H1 (cell line): ENCODE measurements at regions not wholly inside any gene's neighbourhood (a gene's known extent, or its start where the extent isn't known, plus 50 kb on each side); places are given as distances from the start of the nearest gene placed in this dataset.

Experiments
- CBX5 ChIP-seq: fragments of 300-800, 300-1000 bp; sonication (generic); IDR thresholded peaks from 2 replicates; pipeline ENCODE4 v1.7.1; 2016; ENCODE audit warnings: antibody characterized with exemption, low read length, low read depth
- CHD7 ChIP-seq: fragments of 300-600 bp; sonication (generic); IDR thresholded peaks from 2 replicates; pipeline ENCODE4 v1.7.1; 2012; ENCODE audit warnings: low read length, moderate library complexity, mild to moderate bottlenecking, inconsistent platforms; ENCODE audit not compliant: insufficient replicate concordance
- SRF ChIP-seq: IDR thresholded peaks from 2 replicates; pipeline ENCODE4 v1.6.1; 2011; ENCODE audit warnings: mild to moderate bottlenecking, low read depth, low read length, moderate library complexity
- TEAD4 ChIP-seq: IDR thresholded peaks from 2 replicates; pipeline ENCODE4 v1.6.1; 2012; ENCODE audit warnings: low read depth, low read length, inconsistent platforms, mixed read lengths

- TF ChIP-seq CHD7 (peak; percentile 5), SRF (peak; percentile 90), CBX5 (no peak), TEAD4 (0 out of 2 replicates have a peak, but pooled peaks have one; percentile 30)
Observed at GRCh38 chr1:195336812-195337211, 1271.4 kb downstream of the KCNT2 start (continued).
